Gastroesophageal sphincter (tissue), 3 donors: ENCODE measurements at regions not wholly inside any gene's neighbourhood (a gene's known extent, or its start where the extent isn't known, plus 50 kb on each side); places are given as distances from the start of the nearest gene placed in this dataset.

Experiments
- CTCF ChIP-seq, 4 experiments: fragments of 200-600 bp in 2 of 4; fragments of 450-650 bp in 2 of 4; sonication (generic) in 1 of 4; IDR thresholded peaks; one replicate each; pipeline ENCODE4 v1.5.1; 2017 to 2019; ENCODE audit warnings: antibody characterized with exemption in 4 of 4, mild to moderate bottlenecking in 2 of 4, moderate library complexity in 2 of 4
- EP300 ChIP-seq: sonication (generic); formaldehyde crosslinking; IDR thresholded peaks from one replicate; pipeline ENCODE4 v1.6.1; 2017; ENCODE audit warnings: antibody characterized with exemption, mild to moderate bottlenecking
- POLR2A ChIP-seq, 2 donors: fragments of 450-650 bp; IDR thresholded peaks; one replicate each; pipeline ENCODE4 v1.6.1; 2017; ENCODE audit warnings: antibody characterized with exemption in 2 of 2, mild to moderate bottlenecking in 2 of 2, moderate library complexity in 1 of 2

GRCh38 chr14:60363275-60363674, 114.3 kb downstream of the PPM1A start:
- no peak for TF ChIP-seq EP300
- no peak for TF ChIP-seq CTCF (IDR thresholded peaks at IDR 0.05)
- no peak for TF ChIP-seq POLR2A (IDR thresholded peaks at IDR 0.05)
